ENCODE measurements at regions not wholly inside any gene's neighbourhood (a gene's known extent, or its start where the extent isn't known, plus 50 kb on each side); places are given as distances from the start of the nearest gene placed in this dataset.

GRCh38 chr7:155360495-155361345, 63.0 kb downstream of the INSIG1 start:
- no peak for DNase-seq

GRCh38 chr7:155361346-155361680, 63.6 kb downstream of the INSIG1 start:
- no peak for DNase-seq

GRCh38 chr7:155361947-155362346, 64.3 kb downstream of the INSIG1 start:
- DNase-seq, result no peak

GRCh38 chr7:155362380-155363145, 64.9 kb downstream of the INSIG1 start:
- no peak for DNase-seq

GRCh38 chr7:155363146-155363539, 65.5 kb downstream of the INSIG1 start:
- no peak for DNase-seq

- DNase-seq, result no peak
Measured at GRCh38 chr7:155363852-155364600, 66.3 kb downstream of the INSIG1 start.

GRCh38 chr7:155365146-155365874, 67.6 kb downstream of the INSIG1 start:
- no peak for DNase-seq

- DNase-seq, result no peak
Measured at GRCh38 chr7:155368894-155369600, 71.4 kb downstream of the INSIG1 start.

GRCh38 chr7:155369766-155370165, 72.1 kb downstream of the INSIG1 start:
- DNase-seq, result no peak

GRCh38 chr7:155371331-155371883, 73.7 kb downstream of the INSIG1 start:
- DNase-seq, result no peak

GRCh38 chr7:155371884-155372781, 74.5 kb downstream of the INSIG1 start:
- no peak for DNase-seq

- DNase-seq, result no peak
Measured at GRCh38 chr7:155372782-155373358, 75.2 kb downstream of the INSIG1 start.

GRCh38 chr7:155373359-155374273, 75.9 kb downstream of the INSIG1 start:
- DNase-seq, result no peak

GRCh38 chr7:155374276-155375252, 76.9 kb downstream of the INSIG1 start:
- no peak for DNase-seq

- no peak for DNase-seq
Measured at GRCh38 chr7:155375337-155376277, 77.9 kb downstream of the INSIG1 start.

- no peak for DNase-seq
Measured at GRCh38 chr7:155377071-155377837, 79.6 kb downstream of the INSIG1 start.

All from NCI-H774 (cell line).